ENCODE measurements at regions not wholly inside any gene's neighbourhood (a gene's known extent, or its start where the extent isn't known, plus 50 kb on each side); places are given as distances from the start of the nearest gene placed in this dataset.
A peak's percentile ranks its signal among the peaks of the same experiment; 100 is the strongest.

GRCh38 chr10:69741252-69741651 is 60.5 kb upstream of the COL13A1 start:
- no peak for DNase-seq

GRCh38 chr10:69741671-69742355 is 59.9 kb upstream of the COL13A1 start:
- DNase-seq: no peak

GRCh38 chr10:69742356-69742695 is 59.4 kb upstream of the COL13A1 start:
- DNase-seq: no peak

- DNase-seq: peak; percentile 6
Measured at GRCh38 chr10:69742928-69743602, 58.6 kb upstream of the COL13A1 start.

GRCh38 chr10:69744971-69745370 is 56.7 kb upstream of the COL13A1 start:
- no peak for DNase-seq

GRCh38 chr10:69745698-69746097 is 56.0 kb upstream of the COL13A1 start:
- DNase-seq: no peak

GRCh38 chr10:69747179-69747578 is 54.5 kb upstream of the COL13A1 start:
- DNase-seq: no peak

GRCh38 chr10:69748621-69749020 is 53.1 kb upstream of the COL13A1 start:
- DNase-seq: no peak

- no peak for DNase-seq
Measured at GRCh38 chr10:69749178-69750010, 52.3 kb upstream of the COL13A1 start.

- no peak for DNase-seq
Measured at GRCh38 chr10:69750011-69750373, 51.7 kb upstream of the COL13A1 start.

GRCh38 chr10:69750725-69751124 is 51.0 kb upstream of the COL13A1 start:
- no peak for DNase-seq

- DNase-seq: no peak
Measured at GRCh38 chr10:69751214-69751613, 50.5 kb upstream of the COL13A1 start.

Data from NCI-H1105 treated with DMSO at 0.1 percent for 48 hours (cell line).